Smooth muscle cell (in vitro differentiated cells): ENCODE measurements at regions not wholly inside any gene's neighbourhood (a gene's known extent, or its start where the extent isn't known, plus 50 kb on each side); places are given as distances from the start of the nearest gene placed in this dataset.

ENCODE experiments used
- DNase-seq: peaks from one replicate; lab custom pipeline; 2025; ENCODE audit not compliant: unreplicated experiment; lab: John Stamatoyannopoulos, UW
- H2AFZ ChIP-seq: fragments of 200-600 bp; sonication (generic); 2 replicates; pipeline ENCODE4 v1.6.0; 2016; ENCODE audit warnings: antibody characterized with exemption, low read depth, mild to moderate bottlenecking
- H3F3A ChIP-seq: fragments of 200-600 bp; sonication (generic); 2 replicates; pipeline ENCODE4 v1.6.0; 2017; ENCODE audit warnings: antibody characterized with exemption, low read depth
- H3K27ac ChIP-seq: fragments of 200-600 bp; sonication (generic); 2 replicates; pipeline ENCODE4 v1.5.1; 2016; ENCODE audit warnings: low read depth, mild to moderate bottlenecking
- H3K27me3 ChIP-seq: fragments of 200-600 bp; sonication (generic); 2 replicates; pipeline ENCODE4 v1.6.1; 2016; ENCODE audit warnings: low read depth, mild to moderate bottlenecking
- H3K36me3 ChIP-seq: fragments of 200-600 bp; sonication (generic); 2 replicates; pipeline ENCODE4 v1.5.1; 2016; ENCODE audit warnings: low read depth
- H3K4me1 ChIP-seq: fragments of 200-600 bp; sonication (generic); 2 replicates; pipeline ENCODE4 v1.5.1; 2016; ENCODE audit warnings: low read depth
- H3K4me2 ChIP-seq: fragments of 200-600 bp; sonication (generic); 2 replicates; pipeline ENCODE4 v1.6.0; 2016; ENCODE audit warnings: mild to moderate bottlenecking
- H3K4me3 ChIP-seq: fragments of 200-600 bp; sonication (generic); 2 replicates; pipeline ENCODE4 v1.5.1; 2016; ENCODE audit warnings: mild to moderate bottlenecking
- H3K79me2 ChIP-seq: fragments of 200-600 bp; sonication (generic); 2 replicates; pipeline ENCODE4 v1.6.0; 2016; ENCODE audit warnings: low read depth, mild to moderate bottlenecking
- H3K9ac ChIP-seq: fragments of 200-600 bp; sonication (generic); 2 replicates; pipeline ENCODE4 v1.6.0; 2016; ENCODE audit warnings: low read depth
- H3K9me3 ChIP-seq: fragments of 200-600 bp; sonication (generic); replicated peaks from 2 replicates; pipeline ENCODE4 v1.5.1; 2016; ENCODE audit warnings: low read depth
- H4K20me1 ChIP-seq: fragments of 200-600 bp; sonication (generic); 2 replicates; pipeline ENCODE4 v1.6.0; 2016; ENCODE audit warnings: low read depth
- WGBS: methylation state at CpG from one replicate; pipeline ENCODE4 v1.1.7; 2016; ENCODE audit warnings: low lambda C conversion rate; 5-methylcytosine and 5-hydroxymethylcytosine counted together
- TF ChIP-seq, protein P1 (sequence below): fragments of 200-600 bp; sonication (generic); IDR thresholded peaks from 2 replicates; pipeline ENCODE4 v1.5.1; 2017; ENCODE audit warnings: borderline replicate concordance, mild to moderate bottlenecking, antibody characterized with exemption; ENCODE audit not compliant: insufficient read depth, poor library complexity, severe bottlenecking

DNA sequence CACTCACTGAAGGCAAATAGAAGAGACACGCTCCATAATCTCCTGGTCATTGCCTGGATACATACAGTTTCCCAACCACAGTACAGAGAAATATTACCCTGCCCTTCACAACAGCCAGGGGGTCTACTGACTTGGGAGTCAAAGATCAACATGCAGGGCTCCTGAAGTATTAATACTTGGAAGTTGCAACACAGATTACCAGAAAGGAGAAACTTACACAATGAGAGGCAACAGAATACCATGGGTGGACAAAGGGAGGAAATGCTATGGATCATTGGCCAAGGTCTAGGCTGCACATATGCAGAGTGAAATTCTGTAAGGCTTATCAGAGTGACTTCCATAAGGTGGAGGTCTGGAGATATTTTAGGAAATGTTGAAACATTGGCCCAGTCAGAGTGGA is 267.9 kb upstream of the FAT3 start:
- 80% methylated on average over 1 of the region's 1 CpG for WGBS
- H3K79me2 ChIP-seq: no peaks in the 10 kb centered on the region
- no peak for DNase-seq

GRCh38 chr11:91955206-91955605 is 269.4 kb upstream of the FAT3 start:
- Histone ChIP-seq H4K20me1 (no peaks in the 10 kb centered on the region), H3K27me3 (no peaks in the 10 kb centered on the region), H2AFZ (no peak overlapping the region), H3F3A (no peaks in the 10 kb centered on the region), H3K4me3 (no peak overlapping the region), H3K9me3 (no peaks in the 10 kb centered on the region), H3K9ac (no peak overlapping the region), H3K4me2 (no peak overlapping the region), H3K36me3 (no peaks in the 10 kb centered on the region), H3K79me2 (no peaks in the 10 kb centered on the region), H3K27ac (no peak overlapping the region), H3K4me1 (no peaks in the 10 kb centered on the region)
- TF ChIP-seq, protein P1, sequence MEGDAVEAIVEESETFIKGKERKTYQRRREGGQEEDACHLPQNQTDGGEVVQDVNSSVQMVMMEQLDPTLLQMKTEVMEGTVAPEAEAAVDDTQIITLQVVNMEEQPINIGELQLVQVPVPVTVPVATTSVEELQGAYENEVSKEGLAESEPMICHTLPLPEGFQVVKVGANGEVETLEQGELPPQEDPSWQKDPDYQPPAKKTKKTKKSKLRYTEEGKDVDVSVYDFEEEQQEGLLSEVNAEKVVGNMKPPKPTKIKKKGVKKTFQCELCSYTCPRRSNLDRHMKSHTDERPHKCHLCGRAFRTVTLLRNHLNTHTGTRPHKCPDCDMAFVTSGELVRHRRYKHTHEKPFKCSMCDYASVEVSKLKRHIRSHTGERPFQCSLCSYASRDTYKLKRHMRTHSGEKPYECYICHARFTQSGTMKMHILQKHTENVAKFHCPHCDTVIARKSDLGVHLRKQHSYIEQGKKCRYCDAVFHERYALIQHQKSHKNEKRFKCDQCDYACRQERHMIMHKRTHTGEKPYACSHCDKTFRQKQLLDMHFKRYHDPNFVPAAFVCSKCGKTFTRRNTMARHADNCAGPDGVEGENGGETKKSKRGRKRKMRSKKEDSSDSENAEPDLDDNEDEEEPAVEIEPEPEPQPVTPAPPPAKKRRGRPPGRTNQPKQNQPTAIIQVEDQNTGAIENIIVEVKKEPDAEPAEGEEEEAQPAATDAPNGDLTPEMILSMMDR: no peak
- no peak for DNase-seq
- WGBS: 74% methylated on average over 1 of the region's 1 CpG

More for the DNA sequence above, 267.9 kb upstream of the FAT3 start:
- H3K9me3 ChIP-seq: no peaks in the 10 kb centered on the region
- no peaks in the 10 kb centered on the region for H3K27me3 ChIP-seq
- H3K36me3 ChIP-seq: no peaks in the 10 kb centered on the region
- H3K4me2 ChIP-seq: no peak overlapping the region
- H3K9ac ChIP-seq: no peak overlapping the region
- no peak overlapping the region for H2AFZ ChIP-seq
- H4K20me1 ChIP-seq: no peaks in the 10 kb centered on the region
- no peaks in the 10 kb centered on the region for H3K4me1 ChIP-seq
- no peak overlapping the region for H3K4me3 ChIP-seq
- no peaks in the 10 kb centered on the region for H3F3A ChIP-seq
- no peak overlapping the region for H3K27ac ChIP-seq
- TF ChIP-seq, protein P1: no peak

GRCh38 chr11:91952056-91952455 is 272.6 kb upstream of the FAT3 start:
- TF ChIP-seq, protein P1: no peak
- Histone ChIP-seq H3K4me1 (peaks cover 4% of the 10 kb centered on the region), H3K79me2 (no peaks in the 10 kb centered on the region), H3K27ac (no peak overlapping the region), H3K9me3 (no peaks in the 10 kb centered on the region), H3K4me3 (no peak overlapping the region), H4K20me1 (no peaks in the 10 kb centered on the region), H3F3A (no peaks in the 10 kb centered on the region), H2AFZ (no peak overlapping the region), H3K9ac (no peak overlapping the region), H3K36me3 (no peaks in the 10 kb centered on the region), H3K4me2 (no peak overlapping the region), H3K27me3 (no peaks in the 10 kb centered on the region)
- WGBS: 91% methylated on average over 5 of the region's 5 CpGs
- no peak for DNase-seq

- Histone ChIP-seq H3K27ac (no peak overlapping the region), H3K4me2 (no peak overlapping the region), H3K4me1 (peaks cover 7% of the 10 kb centered on the region), H3K36me3 (no peaks in the 10 kb centered on the region), H4K20me1 (no peaks in the 10 kb centered on the region), H2AFZ (no peak overlapping the region), H3K27me3 (no peaks in the 10 kb centered on the region), H3F3A (no peaks in the 10 kb centered on the region), H3K9ac (no peak overlapping the region), H3K4me3 (no peak overlapping the region), H3K9me3 (no peaks in the 10 kb centered on the region), H3K79me2 (no peaks in the 10 kb centered on the region)
- DNase-seq: no peak
- 3% methylated on average over 2 of the region's 2 CpGs for WGBS
- TF ChIP-seq, protein P1: no peak
Measured at GRCh38 chr11:91947215-91947820, 277.3 kb upstream of the FAT3 start.
